AG04449 (cell line): ENCODE measurements at regions not wholly inside any gene's neighbourhood (a gene's known extent, or its start where the extent isn't known, plus 50 kb on each side); places are given as distances from the start of the nearest gene placed in this dataset.
A peak's percentile ranks its signal among the peaks of the same experiment; 100 is the strongest.

ENCODE experiments used
- CTCF ChIA-PET: fragments of 350-600 bp; formaldehyde crosslinking; extraction: SDS; loops from one replicate; lab custom pipeline; 2021; ENCODE audit warnings: antibody characterized with exemption; lab: Yijun Ruan, JAX
- POLR2A ChIA-PET: fragments of 400-600, 350-600 bp; formaldehyde crosslinking; extraction: SDS; loops from one replicate; lab custom pipeline; 2020; ENCODE audit warnings: antibody characterized with exemption, inconsistent platforms; lab: Yijun Ruan, JAX
- DNase-seq: peaks from one replicate; pipeline ENCODE4 v3.0.0-alpha.2; 2010; ENCODE audit warnings: low read depth, low spot score
- H3K4me3 ChIP-seq: 2 replicates; pipeline ENCODE4 v1.5.1; 2011; ENCODE audit warnings: low read depth, mild to moderate bottlenecking, control low read depth, low read length
- TF ChIP-seq, protein P1 (sequence below): IDR thresholded peaks from one replicate; pipeline ENCODE4 v1.5.1; 2011; ENCODE audit warnings: mild to moderate bottlenecking, moderate library complexity, low read length, control low read depth, inconsistent platforms; ENCODE audit not compliant: insufficient read depth; ENCODE audit errors: missing control alignments

GRCh38 chr18:10009321-10010144 lies 95.7 kb downstream of the VAPA start:
- DNase-seq: no peak
- TF ChIP-seq, protein P1, sequence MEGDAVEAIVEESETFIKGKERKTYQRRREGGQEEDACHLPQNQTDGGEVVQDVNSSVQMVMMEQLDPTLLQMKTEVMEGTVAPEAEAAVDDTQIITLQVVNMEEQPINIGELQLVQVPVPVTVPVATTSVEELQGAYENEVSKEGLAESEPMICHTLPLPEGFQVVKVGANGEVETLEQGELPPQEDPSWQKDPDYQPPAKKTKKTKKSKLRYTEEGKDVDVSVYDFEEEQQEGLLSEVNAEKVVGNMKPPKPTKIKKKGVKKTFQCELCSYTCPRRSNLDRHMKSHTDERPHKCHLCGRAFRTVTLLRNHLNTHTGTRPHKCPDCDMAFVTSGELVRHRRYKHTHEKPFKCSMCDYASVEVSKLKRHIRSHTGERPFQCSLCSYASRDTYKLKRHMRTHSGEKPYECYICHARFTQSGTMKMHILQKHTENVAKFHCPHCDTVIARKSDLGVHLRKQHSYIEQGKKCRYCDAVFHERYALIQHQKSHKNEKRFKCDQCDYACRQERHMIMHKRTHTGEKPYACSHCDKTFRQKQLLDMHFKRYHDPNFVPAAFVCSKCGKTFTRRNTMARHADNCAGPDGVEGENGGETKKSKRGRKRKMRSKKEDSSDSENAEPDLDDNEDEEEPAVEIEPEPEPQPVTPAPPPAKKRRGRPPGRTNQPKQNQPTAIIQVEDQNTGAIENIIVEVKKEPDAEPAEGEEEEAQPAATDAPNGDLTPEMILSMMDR: no peak
- ChIA-PET POLR2A (interaction anchor here (0.8 kb wide), 1 partner anchor 20 kb away, joined by 3 read pairs; no protein-coding TSS in a partner anchor), CTCF (interaction anchor here (10.0 kb wide), 1 partner anchor 509 kb away, joined by 81 read pairs; no protein-coding TSS in a partner anchor)
- no peak overlapping the region for H3K4me3 ChIP-seq

- TF ChIP-seq, protein P1: no peak
- no peak overlapping the region for H3K4me3 ChIP-seq
- ChIA-PET CTCF (interaction anchor here (1.2 to 10.0 kb wide), 2 partner anchors 39 to 508 kb away, joined by 4 to 81 read pairs; no protein-coding TSS in a partner anchor), POLR2A (interaction anchor here (1.6 kb wide), 1 partner anchor 515 kb away, joined by 6 read pairs; the partner anchor contains the start of gene NAPG)
- peak; percentile 88 for DNase-seq
These were observed 96.8 kb downstream of the VAPA start for GRCh38 chr18:10010611-10011015.

DNA sequence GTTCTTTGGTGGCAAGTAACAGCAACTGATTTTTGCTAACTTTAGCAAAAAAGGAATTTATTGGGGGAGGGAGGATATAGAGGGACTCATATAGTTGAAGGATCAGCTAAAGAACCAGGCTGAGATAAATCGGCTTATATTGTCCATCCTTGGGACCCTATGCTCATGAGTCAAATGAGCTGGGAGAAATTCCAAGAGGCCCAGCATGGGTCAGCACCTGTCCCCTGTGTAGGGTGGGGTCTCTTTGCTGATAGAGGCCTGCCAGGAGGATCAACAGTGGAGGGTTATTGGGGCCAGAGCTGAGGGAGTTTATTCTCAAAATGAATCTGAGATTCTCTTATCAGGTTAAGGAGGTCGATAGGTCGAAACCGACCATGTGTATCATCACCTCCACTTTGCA lies 97.2 kb downstream of the VAPA start:
- no peak for DNase-seq
- TF ChIP-seq, protein P1: no peak
- CTCF ChIA-PET: interaction anchor here (1.2 to 10.0 kb wide), 2 partner anchors 39 to 508 kb away, joined by 4 to 81 read pairs; no protein-coding TSS in a partner anchor
- H3K4me3 ChIP-seq: no peak overlapping the region
- POLR2A ChIA-PET: interaction anchor here (1.6 kb wide), 1 partner anchor 515 kb away, joined by 6 read pairs; the partner anchor contains the start of gene NAPG

GRCh38 chr18:10011751-10012150 lies 97.9 kb downstream of the VAPA start:
- ChIA-PET CTCF (interaction anchor here (1.2 to 10.0 kb wide), 3 partner anchors 40 to 507 kb away, joined by 4 to 81 read pairs (median 4); no protein-coding TSS in a partner anchor), POLR2A (interaction anchor here (1.6 kb wide), 1 partner anchor 514 kb away, joined by 6 read pairs; the partner anchor contains the start of gene NAPG)
- no peak overlapping the region for H3K4me3 ChIP-seq
- no peak for DNase-seq
- TF ChIP-seq, protein P1: no peak

GRCh38 chr18:10012526-10012925 lies 98.7 kb downstream of the VAPA start:
- POLR2A ChIA-PET: no interaction called here
- CTCF ChIA-PET: interaction anchor here (1.5 to 10.0 kb wide), 2 partner anchors 41 to 506 kb away, joined by 4 to 81 read pairs; no protein-coding TSS in a partner anchor
- DNase-seq: no peak
- H3K4me3 ChIP-seq: no peak overlapping the region
- TF ChIP-seq, protein P1: no peak
